Progenitor cell of endocrine pancreas (in vitro differentiated cells): ENCODE measurements at regions not wholly inside any gene's neighbourhood (a gene's known extent, or its start where the extent isn't known, plus 50 kb on each side); places are given as distances from the start of the nearest gene placed in this dataset.

Experiments
- DNase-seq: peaks from one replicate; pipeline ENCODE4 v3.0.0; 2021; ENCODE audit warnings: low spot score; ENCODE audit not compliant: unreplicated experiment
- H3K27ac Mint-ChIP-seq: 2 replicates; pipeline ENCODE4 v1.8.0; 2021; ENCODE audit warnings: mild to moderate bottlenecking, moderate library complexity, mixed read lengths
- H3K27me3 Mint-ChIP-seq: 2 replicates; pipeline ENCODE4 v1.8.0; 2021; ENCODE audit warnings: mixed read lengths
- H3K36me3 Mint-ChIP-seq: 2 replicates; pipeline ENCODE4 v1.8.0; 2022; ENCODE audit warnings: mixed read lengths; ENCODE audit not compliant: insufficient read depth
- H3K4me1 Mint-ChIP-seq: 2 replicates; pipeline ENCODE4 v1.8.0; 2021; ENCODE audit warnings: low read depth, mixed read lengths
- H3K4me3 Mint-ChIP-seq: 2 replicates; pipeline ENCODE4 v1.8.0; 2021; ENCODE audit warnings: low read depth, mild to moderate bottlenecking, moderate library complexity, mixed read lengths
- H3K9me3 Mint-ChIP-seq: 2 replicates; pipeline ENCODE4 v1.8.0; 2021; ENCODE audit warnings: low read depth, mixed read lengths
- TF ChIP-seq, protein P1 (sequence below): fragments of 200-600 bp; sonication (generic); IDR thresholded peaks from one replicate; pipeline ENCODE4 v1.5.0; 2021; ENCODE audit warnings: antibody characterized with exemption, mild to moderate bottlenecking; ENCODE audit not compliant: unreplicated experiment

DNA sequence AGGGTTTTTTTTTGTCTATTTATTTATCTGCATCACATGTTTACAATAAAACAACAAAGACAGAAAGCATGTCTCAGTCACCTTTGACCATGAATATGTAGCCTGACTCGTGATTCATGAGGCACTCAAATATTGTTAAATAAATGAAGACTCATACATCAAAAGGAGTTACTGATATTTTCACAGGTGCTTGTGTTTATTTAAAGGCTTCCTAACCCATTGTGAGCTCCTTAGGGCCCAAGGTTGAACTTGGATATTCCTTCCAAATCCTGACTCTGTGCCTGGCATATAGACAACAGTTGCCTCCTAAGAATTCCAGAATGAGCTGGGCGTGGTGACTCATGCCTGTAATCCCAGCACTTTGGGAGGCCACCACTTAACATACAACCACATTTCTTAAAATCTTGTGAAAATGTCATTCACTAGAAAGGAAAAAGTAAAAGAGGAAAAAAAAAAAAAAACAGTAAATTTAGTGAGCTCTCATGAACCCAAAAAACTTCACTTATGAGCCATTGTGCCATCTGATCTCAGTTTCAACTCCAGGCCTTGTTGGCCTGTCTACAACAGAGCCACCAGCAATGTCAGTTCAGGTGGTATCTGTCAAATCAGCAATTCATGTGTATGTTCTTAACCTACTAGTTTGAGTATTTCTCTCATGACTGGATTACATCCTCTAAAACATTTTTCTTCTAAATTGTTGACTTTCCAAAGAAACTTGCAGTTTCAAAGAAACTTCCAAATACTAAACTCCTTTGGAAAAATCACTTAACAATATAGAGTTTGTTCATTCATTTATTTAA, 162.7 kb upstream of the MARCKS start:
- H3K4me1 Mint-ChIP-seq: peaks cover 12% of the 10 kb centered on the region
- H3K36me3 Mint-ChIP-seq: no peaks in the 10 kb centered on the region
- no peak overlapping the region for H3K27ac Mint-ChIP-seq
- H3K4me3 Mint-ChIP-seq: no peak overlapping the region
- H3K27me3 Mint-ChIP-seq: peaks cover 10% of the 10 kb centered on the region
- no peak for DNase-seq
- no peaks in the 10 kb centered on the region for H3K9me3 Mint-ChIP-seq
- TF ChIP-seq, protein P1, sequence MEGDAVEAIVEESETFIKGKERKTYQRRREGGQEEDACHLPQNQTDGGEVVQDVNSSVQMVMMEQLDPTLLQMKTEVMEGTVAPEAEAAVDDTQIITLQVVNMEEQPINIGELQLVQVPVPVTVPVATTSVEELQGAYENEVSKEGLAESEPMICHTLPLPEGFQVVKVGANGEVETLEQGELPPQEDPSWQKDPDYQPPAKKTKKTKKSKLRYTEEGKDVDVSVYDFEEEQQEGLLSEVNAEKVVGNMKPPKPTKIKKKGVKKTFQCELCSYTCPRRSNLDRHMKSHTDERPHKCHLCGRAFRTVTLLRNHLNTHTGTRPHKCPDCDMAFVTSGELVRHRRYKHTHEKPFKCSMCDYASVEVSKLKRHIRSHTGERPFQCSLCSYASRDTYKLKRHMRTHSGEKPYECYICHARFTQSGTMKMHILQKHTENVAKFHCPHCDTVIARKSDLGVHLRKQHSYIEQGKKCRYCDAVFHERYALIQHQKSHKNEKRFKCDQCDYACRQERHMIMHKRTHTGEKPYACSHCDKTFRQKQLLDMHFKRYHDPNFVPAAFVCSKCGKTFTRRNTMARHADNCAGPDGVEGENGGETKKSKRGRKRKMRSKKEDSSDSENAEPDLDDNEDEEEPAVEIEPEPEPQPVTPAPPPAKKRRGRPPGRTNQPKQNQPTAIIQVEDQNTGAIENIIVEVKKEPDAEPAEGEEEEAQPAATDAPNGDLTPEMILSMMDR: no peak

DNA sequence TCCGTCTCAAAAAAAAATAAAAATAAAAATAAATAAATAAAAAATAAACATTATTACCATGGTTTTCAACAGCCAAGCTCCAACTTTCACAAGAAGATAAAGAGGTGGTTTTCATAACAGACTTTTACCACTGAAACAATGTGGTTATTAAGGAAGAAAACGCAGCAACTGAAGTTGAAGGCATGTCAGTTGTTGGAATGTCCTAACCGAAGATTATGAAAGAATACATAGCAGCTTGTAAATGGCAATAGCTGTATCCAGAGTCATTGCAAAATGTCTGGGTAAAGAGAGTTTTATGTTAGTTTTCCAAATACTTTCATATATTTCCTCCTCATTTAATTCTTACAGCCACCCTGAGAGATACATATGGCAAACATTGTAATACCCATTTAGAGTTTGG, 161.6 kb upstream of the MARCKS start:
- H3K27ac Mint-ChIP-seq: no peak overlapping the region
- no peaks in the 10 kb centered on the region for H3K36me3 Mint-ChIP-seq
- TF ChIP-seq, protein P1: no peak
- H3K27me3 Mint-ChIP-seq: peaks cover 13% of the 10 kb centered on the region
- no peaks in the 10 kb centered on the region for H3K9me3 Mint-ChIP-seq
- H3K4me1 Mint-ChIP-seq: peaks cover 13% of the 10 kb centered on the region
- no peak overlapping the region for H3K4me3 Mint-ChIP-seq
- DNase-seq: no peak

DNA sequence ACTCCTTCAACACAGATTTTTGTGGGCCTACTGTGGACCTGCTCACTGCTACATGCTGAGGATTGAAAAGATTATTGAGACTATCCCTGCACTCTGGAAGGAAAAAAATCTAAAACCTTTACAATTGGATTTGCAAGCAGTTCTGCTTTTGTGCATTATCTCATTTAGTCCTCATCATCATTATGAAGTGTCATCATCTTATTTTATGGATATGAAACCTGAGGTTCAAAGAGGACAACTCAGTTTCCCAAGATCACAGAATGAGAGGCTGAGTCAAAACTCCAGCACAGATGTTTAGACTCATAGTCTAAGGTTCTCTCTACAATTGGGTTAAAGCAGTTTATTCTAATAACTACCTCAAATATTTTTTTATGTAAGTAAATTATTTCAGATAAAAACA, 160.2 kb upstream of the MARCKS start:
- no peak overlapping the region for H3K4me3 Mint-ChIP-seq
- H3K9me3 Mint-ChIP-seq: no peaks in the 10 kb centered on the region
- TF ChIP-seq, protein P1: no peak
- H3K4me1 Mint-ChIP-seq: peaks cover 16% of the 10 kb centered on the region
- H3K27ac Mint-ChIP-seq: no peak overlapping the region
- no peaks in the 10 kb centered on the region for H3K36me3 Mint-ChIP-seq
- H3K27me3 Mint-ChIP-seq: peaks cover 10% of the 10 kb centered on the region
- no peak for DNase-seq

DNA sequence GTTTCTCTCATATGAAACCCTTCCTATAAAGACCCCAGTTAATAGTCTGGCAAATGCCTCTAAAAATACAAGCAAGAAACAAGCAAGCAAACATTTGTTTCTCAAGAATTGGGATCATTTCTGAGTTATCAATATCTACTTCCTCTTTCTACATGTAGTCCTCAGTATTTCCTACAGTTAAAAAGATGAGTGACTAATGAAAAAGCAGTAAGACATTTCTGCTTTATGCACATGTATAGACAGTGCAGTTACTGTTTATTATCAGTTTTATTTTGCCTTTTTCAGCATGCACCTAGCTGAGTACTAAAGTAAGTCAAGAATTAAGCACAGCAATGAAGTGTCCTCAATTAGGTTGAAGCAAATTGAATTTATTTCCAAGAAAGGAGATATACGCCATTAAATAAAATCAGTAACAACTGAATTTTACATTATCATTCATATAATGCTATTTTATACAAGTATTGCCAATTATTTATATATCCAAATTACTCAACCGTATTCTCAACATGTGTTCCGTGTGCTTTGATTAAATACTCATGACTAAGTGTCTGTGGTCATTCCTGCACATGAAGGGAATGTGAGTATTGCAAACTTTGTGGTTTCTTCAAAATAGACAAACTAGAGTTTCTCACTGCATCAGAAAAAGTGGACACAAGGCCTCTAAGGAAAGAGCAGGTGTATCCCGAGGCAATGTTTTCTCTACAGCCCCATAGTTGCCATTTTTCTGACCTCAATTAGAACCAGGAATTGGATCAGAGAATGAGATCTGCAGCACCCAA, 159.3 kb upstream of the MARCKS start:
- Mint-ChIP-seq H3K27me3 (peaks cover 10% of the 10 kb centered on the region), H3K4me3 (no peak overlapping the region), H3K36me3 (no peaks in the 10 kb centered on the region), H3K4me1 (peaks cover 16% of the 10 kb centered on the region), H3K9me3 (no peaks in the 10 kb centered on the region), H3K27ac (no peak overlapping the region)
- DNase-seq: no peak
- TF ChIP-seq, protein P1: no peak

DNA sequence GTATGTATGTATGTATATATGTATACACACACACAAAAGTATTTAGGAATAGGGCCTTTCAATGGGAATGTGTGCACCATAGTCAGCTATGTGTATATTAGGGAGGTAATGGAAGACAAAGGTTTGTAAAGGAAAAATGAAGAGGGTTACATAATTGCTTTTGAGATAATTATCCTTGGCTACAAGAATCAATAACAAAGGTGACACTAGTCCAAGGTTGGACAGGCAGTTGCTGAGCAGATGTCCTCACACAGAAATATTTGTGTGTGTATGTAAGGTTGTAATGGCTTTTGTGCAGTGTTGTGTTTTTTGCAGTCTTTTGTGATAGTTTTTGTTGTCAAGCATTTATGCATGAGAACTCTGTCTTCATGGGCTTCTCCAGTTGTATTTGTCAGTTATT, 157.9 kb upstream of the MARCKS start:
- H3K4me3 Mint-ChIP-seq: no peak overlapping the region

More for the DNA sequence above, 157.9 kb upstream of the MARCKS start:
- H3K9me3 Mint-ChIP-seq: no peaks in the 10 kb centered on the region
- peaks cover 7% of the 10 kb centered on the region for H3K27me3 Mint-ChIP-seq
- no peak overlapping the region for H3K27ac Mint-ChIP-seq
- no peak for DNase-seq
- TF ChIP-seq, protein P1: no peak
- no peaks in the 10 kb centered on the region for H3K36me3 Mint-ChIP-seq
- H3K4me1 Mint-ChIP-seq: peaks cover 14% of the 10 kb centered on the region
